Esophagus muscularis mucosa (tissue), 4 donors: ENCODE measurements at regions not wholly inside any gene's neighbourhood (a gene's known extent, or its start where the extent isn't known, plus 50 kb on each side); places are given as distances from the start of the nearest gene placed in this dataset.

Experiments
- DNase-seq: peaks from one replicate; pipeline ENCODE4 v3.0.0-alpha.2; 2017; ENCODE audit errors: extremely low spot score
- H3K27ac ChIP-seq, 4 donors: fragments of 200-600 bp; sonication (generic); replicated peaks in 1 of 4; 1 replicate in 3 of 4; 2 replicates in 1 of 4; pipeline ENCODE4 v1.5.1; 2016 to 2019; ENCODE audit warnings: mild to moderate bottlenecking in 1 of 4
- H3K27me3 ChIP-seq, 4 donors: fragments of 200-600 bp; sonication (generic); one replicate each; pipeline versions ENCODE4 v1.5.1 to v1.6.0; 2016 to 2019
- H3K36me3 ChIP-seq, 4 donors: fragments of 200-600 bp; sonication (generic); one replicate each; pipeline ENCODE4 v1.5.1; 2016 to 2019
- H3K4me1 ChIP-seq, 4 donors: fragments of 200-600 bp; sonication (generic); one replicate each; pipeline ENCODE4 v1.5.1; 2016 to 2019
- H3K4me3 ChIP-seq, 4 donors: fragments of 200-600 bp; sonication (generic); 1 replicate in 2 of 4; 2 replicates in 2 of 4; pipeline ENCODE4 v1.5.1; 2016 to 2019; ENCODE audit warnings: mild to moderate bottlenecking in 4 of 4, moderate library complexity in 1 of 4
- H3K9me3 ChIP-seq, 4 donors: fragments of 200-600 bp; sonication (generic); 1 replicate in 3 of 4; 2 replicates in 1 of 4; pipeline ENCODE4 v1.5.1; 2016 to 2019
- CTCF ChIP-seq, 3 experiments: fragments of 200-600 bp in 2 of 3; fragments of 450-650 bp in 1 of 3; sonication (generic) in 2 of 3; IDR thresholded peaks; one replicate each; pipeline ENCODE4 v1.5.1; 2017 to 2019; ENCODE audit warnings: antibody characterized with exemption in 3 of 3, mild to moderate bottlenecking in 2 of 3, moderate library complexity in 1 of 3
- EP300 ChIP-seq: sonication (generic); formaldehyde crosslinking; IDR thresholded peaks from one replicate; pipeline ENCODE4 v1.6.1; 2017; ENCODE audit warnings: antibody characterized with exemption
- POLR2A ChIP-seq: fragments of 450-650 bp; IDR thresholded peaks from one replicate; pipeline ENCODE4 v1.6.1; 2017; ENCODE audit warnings: antibody characterized with exemption, moderate library complexity, mild to moderate bottlenecking, low read depth
- POLR2AphosphoS5 ChIP-seq, 2 donors: sonication (generic); formaldehyde crosslinking; IDR thresholded peaks; one replicate each; pipeline ENCODE4 v1.6.1; 2017; ENCODE audit warnings: antibody characterized with exemption in 2 of 2
- WGBS: methylation state at CpG from one replicate; pipeline ENCODE4 v1.1.5; 2018; 5-methylcytosine and 5-hydroxymethylcytosine counted together
- intact Hi-C: fragments of 100-400 bp; cut with DNase I; formaldehyde crosslinking; loops from one replicate; pipeline ENCODE4 v1.15.1; 2023

- intact Hi-C loops, result no loop called here
- no peaks in the 10 kb centered on the region for H3K4me1 ChIP-seq
- no peak overlapping the region for H3K27ac ChIP-seq
- no peaks in the 10 kb centered on the region for H3K36me3 ChIP-seq
- H3K27me3 ChIP-seq, result no peaks in the 10 kb centered on the region
- H3K4me3 ChIP-seq, result no peak overlapping the region
- DNase-seq, result no peak
- no peaks in the 10 kb centered on the region for H3K9me3 ChIP-seq
- TF ChIP-seq POLR2AphosphoS5 (IDR thresholded peaks at IDR 0.05), result no peak
- no peak for TF ChIP-seq CTCF (IDR thresholded peaks at IDR 0.05)
- no peak for TF ChIP-seq POLR2A
- no peak for TF ChIP-seq EP300
- 13% methylated on average over 2 of the region's 2 CpGs for WGBS
Observed at GRCh38 chrX:138921031-138921430, 209.5 kb upstream of the FGF13 start.

- Histone ChIP-seq H3K27ac (no peak overlapping the region), H3K4me1 (no peaks in the 10 kb centered on the region), H3K4me3 (no peak overlapping the region), H3K9me3 (no peaks in the 10 kb centered on the region), H3K27me3 (no peaks in the 10 kb centered on the region), H3K36me3 (no peaks in the 10 kb centered on the region)
- no peak for TF ChIP-seq POLR2A
- no peak for TF ChIP-seq POLR2AphosphoS5 (IDR thresholded peaks at IDR 0.05)
- TF ChIP-seq EP300, result no peak
- TF ChIP-seq CTCF (IDR thresholded peaks at IDR 0.05), result no peak
- intact Hi-C loops, result no loop called here
- no peak for DNase-seq
- 38% methylated on average over 2 of the region's 2 CpGs for WGBS
Observed at GRCh38 chrX:138917781-138918180, 206.3 kb upstream of the FGF13 start.

- intact Hi-C loops, result no loop called here
- Histone ChIP-seq H3K9me3 (no peaks in the 10 kb centered on the region), H3K27me3 (no peaks in the 10 kb centered on the region), H3K4me1 (no peaks in the 10 kb centered on the region), H3K27ac (no peak overlapping the region), H3K36me3 (no peaks in the 10 kb centered on the region), H3K4me3 (no peak overlapping the region)
- no peak for DNase-seq
- TF ChIP-seq CTCF (IDR thresholded peaks at IDR 0.05) (no peak), POLR2AphosphoS5 (IDR thresholded peaks at IDR 0.05) (no peak), POLR2A (no peak), EP300 (no peak)
Observed at GRCh38 chrX:138914767-138915166, 203.2 kb upstream of the FGF13 start.

GRCh38 chrX:138908577-138908976, 197.1 kb upstream of the FGF13 start:
- WGBS, result 81% methylated on average over 2 of the region's 2 CpGs

More at GRCh38 chrX:138908577-138908976, 197.1 kb upstream of the FGF13 start:
- Histone ChIP-seq H3K27me3 (no peaks in the 10 kb centered on the region), H3K27ac (no peak overlapping the region), H3K9me3 (no peaks in the 10 kb centered on the region), H3K4me1 (no peaks in the 10 kb centered on the region), H3K36me3 (no peaks in the 10 kb centered on the region), H3K4me3 (no peak overlapping the region)
- DNase-seq, result no peak
- TF ChIP-seq POLR2AphosphoS5 (IDR thresholded peaks at IDR 0.05) (no peak), CTCF (IDR thresholded peaks at IDR 0.05) (no peak), EP300 (no peak), POLR2A (no peak)
- intact Hi-C loops, result no loop called here
